Panc1 (cell line): ENCODE measurements at regions not wholly inside any gene's neighbourhood (a gene's known extent, or its start where the extent isn't known, plus 50 kb on each side); places are given as distances from the start of the nearest gene placed in this dataset.

Experiments
- ATAC-seq: fragments of 200-7000 bp; cut with Tn5 transposase; 2 replicates; pipeline ENCODE4 v1.9.1; 2020; ENCODE audit warnings: mild to moderate bottlenecking, moderate library complexity
- BruUV-seq: library from RNA; stranded (reverse); fragments of 400-500 nt; replicated peaks from 2 replicates; lab custom pipeline; 2021; lab: Mats Ljungman, UMichigan
- CTCF ChIA-PET: fragments of 300-600 bp; sonication (Branson Sonifier 250); formaldehyde crosslinking; loops from one replicate; lab custom pipeline; 2022; ENCODE audit warnings: antibody characterized with exemption; lab: Charles Lee
- POLR2A ChIA-PET: fragments of 300-600 bp; sonication (Branson Sonifier 250); formaldehyde crosslinking; loops from one replicate; lab custom pipeline; 2022; ENCODE audit warnings: antibody characterized with exemption; lab: Charles Lee
- DNase-seq: peaks from one replicate; pipeline ENCODE4 v3.0.0-alpha.2; 2010; ENCODE audit warnings: low read depth, low spot score
- H3K27ac ChIP-seq: 2 replicates; pipeline ENCODE4 v1.5.1; 2011; ENCODE audit warnings: mild to moderate bottlenecking, low read length, inconsistent platforms
- H3K27me3 ChIP-seq: fragments of 200-500 bp; sonication (Bioruptor generic); 2 replicates; pipeline ENCODE4 v1.6.0; 2014; ENCODE audit warnings: low read length, inconsistent platforms; ENCODE audit not compliant: control insufficient read depth, insufficient read depth
- H3K36me3 ChIP-seq: fragments of 200-500 bp; sonication (Bioruptor generic); 2 replicates; pipeline ENCODE4 v1.5.1; 2014; ENCODE audit warnings: inconsistent platforms, mild to moderate bottlenecking, low read length, moderate library complexity; ENCODE audit not compliant: control insufficient read depth, insufficient read depth
- H3K4me1 ChIP-seq: 2 replicates; pipeline ENCODE4 v1.5.1; 2011; ENCODE audit warnings: inconsistent platforms, mild to moderate bottlenecking, low read length, moderate library complexity; ENCODE audit not compliant: control insufficient read depth, insufficient read depth
- H3K4me3 ChIP-seq, 2 experiments: 2 replicates each; pipeline ENCODE4 v1.5.1; 2011 to 2012; ENCODE audit warnings: low read depth in 2 of 2, low read length in 2 of 2, mild to moderate bottlenecking in 2 of 2, inconsistent platforms in 1 of 2, moderate library complexity in 1 of 2
- H3K9me3 ChIP-seq: fragments of 200-500 bp; sonication (Bioruptor generic); 2 replicates; pipeline ENCODE4 v1.5.1; 2014; ENCODE audit warnings: low read depth, mild to moderate bottlenecking, inconsistent platforms, low read length, moderate library complexity; ENCODE audit not compliant: control insufficient read depth, insufficient read depth
- POLR2AphosphoS5 ChIP-seq: IDR thresholded peaks from 2 replicates; pipeline ENCODE4 v1.6.1; 2012; ENCODE audit warnings: mild to moderate bottlenecking, low read depth, low read length, moderate library complexity
- REST ChIP-seq, 2 experiments: IDR thresholded peaks; 2 replicates each; pipeline ENCODE4 v1.6.1; 2011 to 2012; ENCODE audit warnings: low read depth in 2 of 2, control low read depth in 1 of 2, low read length in 1 of 2, mild to moderate bottlenecking in 1 of 2, moderate library complexity in 1 of 2; ENCODE audit not compliant: insufficient read depth in 1 of 2
- SIN3A ChIP-seq: IDR thresholded peaks from 2 replicates; pipeline ENCODE4 v1.6.1; 2012; ENCODE audit warnings: low read depth, mild to moderate bottlenecking, low read length, moderate library complexity, borderline replicate concordance; ENCODE audit not compliant: insufficient read depth
- TCF7L2 ChIP-seq: IDR thresholded peaks from 2 replicates; pipeline ENCODE4 v1.6.1; 2011; ENCODE audit warnings: mild to moderate bottlenecking, low read depth, low read length, inconsistent platforms
- in situ Hi-C: cut with HindIII; loops from 2 replicates; pipeline ENCODE4 v1.10.0; 2016; ENCODE audit warnings: low sequenced_read_pairs, low pct_unique_long_range_greater_than_20kb
- intact Hi-C: fragments of 100-400 bp; cut with micrococcal nuclease; formaldehyde crosslinking; loops from one replicate; pipeline ENCODE4 v1.10.0; 2022; ENCODE audit not compliant: unreplicated experiment
- TF ChIP-seq, protein P1 (sequence below): fragments of 450-650 bp; IDR thresholded peaks from 2 replicates; pipeline ENCODE4 v1.5.1; 2017; ENCODE audit warnings: mild to moderate bottlenecking

- TF ChIP-seq TCF7L2 = no peak
- TF ChIP-seq POLR2AphosphoS5 = no peak
- TF ChIP-seq REST (IDR thresholded peaks at IDR 0.05; ENCODE audit: insufficient read depth in 1 of 2, low read depth in 2 of 2, low read length in 1 of 2) = no peak
- TF ChIP-seq, protein P1, sequence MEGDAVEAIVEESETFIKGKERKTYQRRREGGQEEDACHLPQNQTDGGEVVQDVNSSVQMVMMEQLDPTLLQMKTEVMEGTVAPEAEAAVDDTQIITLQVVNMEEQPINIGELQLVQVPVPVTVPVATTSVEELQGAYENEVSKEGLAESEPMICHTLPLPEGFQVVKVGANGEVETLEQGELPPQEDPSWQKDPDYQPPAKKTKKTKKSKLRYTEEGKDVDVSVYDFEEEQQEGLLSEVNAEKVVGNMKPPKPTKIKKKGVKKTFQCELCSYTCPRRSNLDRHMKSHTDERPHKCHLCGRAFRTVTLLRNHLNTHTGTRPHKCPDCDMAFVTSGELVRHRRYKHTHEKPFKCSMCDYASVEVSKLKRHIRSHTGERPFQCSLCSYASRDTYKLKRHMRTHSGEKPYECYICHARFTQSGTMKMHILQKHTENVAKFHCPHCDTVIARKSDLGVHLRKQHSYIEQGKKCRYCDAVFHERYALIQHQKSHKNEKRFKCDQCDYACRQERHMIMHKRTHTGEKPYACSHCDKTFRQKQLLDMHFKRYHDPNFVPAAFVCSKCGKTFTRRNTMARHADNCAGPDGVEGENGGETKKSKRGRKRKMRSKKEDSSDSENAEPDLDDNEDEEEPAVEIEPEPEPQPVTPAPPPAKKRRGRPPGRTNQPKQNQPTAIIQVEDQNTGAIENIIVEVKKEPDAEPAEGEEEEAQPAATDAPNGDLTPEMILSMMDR = no peak
- TF ChIP-seq SIN3A = no peak
- no TSS peak for BruUV-seq
- no peaks in the 10 kb centered on the region for H3K27me3 ChIP-seq
- intact Hi-C loops (no loop called here), in situ Hi-C loops (no loop called here)
- H3K27ac ChIP-seq = no peak overlapping the region
- no peak for ATAC-seq
- H3K4me3 ChIP-seq = no peak overlapping the region
- no peaks in the 10 kb centered on the region for H3K9me3 ChIP-seq
- DNase-seq = no peak
- no peaks in the 10 kb centered on the region for H3K4me1 ChIP-seq
- H3K36me3 ChIP-seq = no peaks in the 10 kb centered on the region
- POLR2A ChIA-PET = no interaction called here
- CTCF ChIA-PET = no interaction called here
These were observed 100.8 kb upstream of the OR5AK2 start for GRCh38 chr11:56887940-56888339.

GRCh38 chr11:56886455-56886854, 102.3 kb upstream of the OR5AK2 start:
- ChIA-PET CTCF (no interaction called here), POLR2A (no interaction called here)
- Histone ChIP-seq H3K27me3 (no peaks in the 10 kb centered on the region), H3K4me1 (no peaks in the 10 kb centered on the region), H3K4me3 (no peak overlapping the region), H3K36me3 (no peaks in the 10 kb centered on the region), H3K27ac (no peak overlapping the region), H3K9me3 (no peaks in the 10 kb centered on the region)
- in situ Hi-C loops = no loop called here
- ATAC-seq (no peak), DNase-seq (no peak)
- TF ChIP-seq SIN3A (no peak), REST (IDR thresholded peaks at IDR 0.05; ENCODE audit: insufficient read depth in 1 of 2, low read depth in 2 of 2, low read length in 1 of 2) (no peak), TCF7L2 (no peak), POLR2AphosphoS5 (no peak)
- TF ChIP-seq, protein P1 = no peak
- no TSS peak for BruUV-seq
- intact Hi-C loops = no loop called here
